Thyroid gland (tissue), 4 donors: ENCODE measurements at regions not wholly inside any gene's neighbourhood (a gene's known extent, or its start where the extent isn't known, plus 50 kb on each side); places are given as distances from the start of the nearest gene placed in this dataset.

Source experiments
- DNase-seq, 2 donors: peaks; one replicate each; pipeline ENCODE4 v3.0.0-alpha.2; 2019
- H3K27ac ChIP-seq, 3 donors: fragments of 200-600 bp; sonication (generic); 1 replicate in 2 of 3; 2 replicates in 1 of 3; pipeline ENCODE4 v1.5.1; 2016 to 2019; ENCODE audit warnings: mild to moderate bottlenecking in 1 of 3, moderate library complexity in 1 of 3
- H3K27me3 ChIP-seq: fragments of 200-600 bp; sonication (generic); one replicate; pipeline ENCODE4 v1.5.1; 2019
- H3K36me3 ChIP-seq, 2 donors: fragments of 200-600 bp; sonication (generic); one replicate each; pipeline ENCODE4 v1.5.1; 2016 to 2019
- H3K4me1 ChIP-seq, 2 donors: fragments of 200-600 bp; sonication (generic); one replicate each; pipeline ENCODE4 v1.5.1; 2017 to 2019
- H3K4me3 ChIP-seq, 3 donors: fragments of 200-600 bp; sonication (generic); replicated peaks in 1 of 3; 1 replicate in 2 of 3; 2 replicates in 1 of 3; pipeline ENCODE4 v1.5.1; 2016; ENCODE audit warnings: mild to moderate bottlenecking in 1 of 3
- H3K9me3 ChIP-seq: fragments of 200-600 bp; sonication (generic); one replicate; pipeline ENCODE4 v1.5.1; 2017
- POLR2A ChIP-seq, 2 donors: fragments of 450-650 bp; IDR thresholded peaks; one replicate each; pipeline ENCODE4 v1.6.1; 2017; ENCODE audit warnings: antibody characterized with exemption in 2 of 2, mild to moderate bottlenecking in 2 of 2, moderate library complexity in 1 of 2
- WGBS, 2 donors: methylation state at CpG; one replicate each; pipeline ENCODE4 v1.1.5; 2017; 5-methylcytosine and 5-hydroxymethylcytosine counted together
- intact Hi-C: fragments of 100-400 bp; cut with DNase I; formaldehyde crosslinking; loops from one replicate; pipeline ENCODE4 v1.15.1; 2023
- TF ChIP-seq, protein P1 (sequence below), 6 experiments: fragments of 200-600 bp in 3 of 6; fragments of 450-650 bp in 3 of 6; sonication (generic) in 3 of 6; IDR thresholded peaks; one replicate each; pipeline ENCODE4 v1.5.1; 2016 to 2019; ENCODE audit warnings: antibody characterized with exemption in 6 of 6, mild to moderate bottlenecking in 2 of 6, inconsistent platforms in 1 of 6, moderate library complexity in 1 of 6

DNA sequence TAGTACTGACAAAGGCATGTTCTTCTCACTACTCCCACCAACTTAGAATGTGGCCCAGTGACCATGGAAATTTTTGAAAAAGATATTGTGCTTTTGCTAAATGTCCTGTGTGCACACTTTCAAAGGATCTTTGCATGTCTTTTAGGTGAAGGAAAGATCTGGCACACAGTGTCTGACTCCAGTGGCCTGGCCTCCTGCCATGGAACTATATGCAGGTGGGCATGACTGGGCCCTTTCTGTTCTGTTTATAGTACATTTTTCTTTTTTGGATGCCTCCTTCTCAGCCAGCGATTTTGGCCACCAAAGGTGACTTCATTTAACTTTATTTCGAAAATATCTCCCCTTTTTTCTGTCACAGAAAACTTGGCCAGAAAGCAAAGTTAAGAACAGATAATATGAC, 999.7 kb upstream of the PIK3C3 start:
- intact Hi-C loops, result no loop called here
- no peaks in the 10 kb centered on the region for H3K9me3 ChIP-seq
- no peak overlapping the region for H3K4me3 ChIP-seq
- WGBS, 2 donors, result 63 to 78% methylated on average over 2 of the region's 2 CpGs
- no peaks in the 10 kb centered on the region for H3K27me3 ChIP-seq
- no peak overlapping the region for H3K27ac ChIP-seq
- no peak for DNase-seq
- H3K36me3 ChIP-seq, result no peaks in the 10 kb centered on the region
- no peaks in the 10 kb centered on the region for H3K4me1 ChIP-seq
- TF ChIP-seq POLR2A (IDR thresholded peaks at IDR 0.05), result no peak
- TF ChIP-seq, protein P1, sequence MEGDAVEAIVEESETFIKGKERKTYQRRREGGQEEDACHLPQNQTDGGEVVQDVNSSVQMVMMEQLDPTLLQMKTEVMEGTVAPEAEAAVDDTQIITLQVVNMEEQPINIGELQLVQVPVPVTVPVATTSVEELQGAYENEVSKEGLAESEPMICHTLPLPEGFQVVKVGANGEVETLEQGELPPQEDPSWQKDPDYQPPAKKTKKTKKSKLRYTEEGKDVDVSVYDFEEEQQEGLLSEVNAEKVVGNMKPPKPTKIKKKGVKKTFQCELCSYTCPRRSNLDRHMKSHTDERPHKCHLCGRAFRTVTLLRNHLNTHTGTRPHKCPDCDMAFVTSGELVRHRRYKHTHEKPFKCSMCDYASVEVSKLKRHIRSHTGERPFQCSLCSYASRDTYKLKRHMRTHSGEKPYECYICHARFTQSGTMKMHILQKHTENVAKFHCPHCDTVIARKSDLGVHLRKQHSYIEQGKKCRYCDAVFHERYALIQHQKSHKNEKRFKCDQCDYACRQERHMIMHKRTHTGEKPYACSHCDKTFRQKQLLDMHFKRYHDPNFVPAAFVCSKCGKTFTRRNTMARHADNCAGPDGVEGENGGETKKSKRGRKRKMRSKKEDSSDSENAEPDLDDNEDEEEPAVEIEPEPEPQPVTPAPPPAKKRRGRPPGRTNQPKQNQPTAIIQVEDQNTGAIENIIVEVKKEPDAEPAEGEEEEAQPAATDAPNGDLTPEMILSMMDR (IDR thresholded peaks at IDR 0.05), result no peak

GRCh38 chr18:40949114-40949950, 1005.7 kb upstream of the PIK3C3 start:
- Histone ChIP-seq H3K36me3 (no peaks in the 10 kb centered on the region), H3K27me3 (no peaks in the 10 kb centered on the region), H3K27ac (no peak overlapping the region), H3K4me3 (no peak overlapping the region), H3K4me1 (no peaks in the 10 kb centered on the region), H3K9me3 (no peaks in the 10 kb centered on the region)
- TF ChIP-seq, protein P1 (IDR thresholded peaks at IDR 0.05), result no peak
- TF ChIP-seq POLR2A (IDR thresholded peaks at IDR 0.05), result no peak
- intact Hi-C loops, result no loop called here
- WGBS, 2 donors, result 80 to 92% methylated on average over 10 of the region's 10 CpGs
- no peak for DNase-seq

- Histone ChIP-seq H3K36me3 (no peaks in the 10 kb centered on the region), H3K4me1 (no peaks in the 10 kb centered on the region), H3K27me3 (no peaks in the 10 kb centered on the region), H3K27ac (no peak overlapping the region), H3K4me3 (no peak overlapping the region), H3K9me3 (no peaks in the 10 kb centered on the region)
- no peak for DNase-seq
- intact Hi-C loops, result no loop called here
- 73 to 78% methylated on average over 2 of the region's 2 CpGs for WGBS, 2 donors
- TF ChIP-seq, protein P1 (IDR thresholded peaks at IDR 0.05), result no peak
- no peak for TF ChIP-seq POLR2A (IDR thresholded peaks at IDR 0.05)
Measured at GRCh38 chr18:40944576-40944975, 1010.5 kb upstream of the PIK3C3 start.

DNA sequence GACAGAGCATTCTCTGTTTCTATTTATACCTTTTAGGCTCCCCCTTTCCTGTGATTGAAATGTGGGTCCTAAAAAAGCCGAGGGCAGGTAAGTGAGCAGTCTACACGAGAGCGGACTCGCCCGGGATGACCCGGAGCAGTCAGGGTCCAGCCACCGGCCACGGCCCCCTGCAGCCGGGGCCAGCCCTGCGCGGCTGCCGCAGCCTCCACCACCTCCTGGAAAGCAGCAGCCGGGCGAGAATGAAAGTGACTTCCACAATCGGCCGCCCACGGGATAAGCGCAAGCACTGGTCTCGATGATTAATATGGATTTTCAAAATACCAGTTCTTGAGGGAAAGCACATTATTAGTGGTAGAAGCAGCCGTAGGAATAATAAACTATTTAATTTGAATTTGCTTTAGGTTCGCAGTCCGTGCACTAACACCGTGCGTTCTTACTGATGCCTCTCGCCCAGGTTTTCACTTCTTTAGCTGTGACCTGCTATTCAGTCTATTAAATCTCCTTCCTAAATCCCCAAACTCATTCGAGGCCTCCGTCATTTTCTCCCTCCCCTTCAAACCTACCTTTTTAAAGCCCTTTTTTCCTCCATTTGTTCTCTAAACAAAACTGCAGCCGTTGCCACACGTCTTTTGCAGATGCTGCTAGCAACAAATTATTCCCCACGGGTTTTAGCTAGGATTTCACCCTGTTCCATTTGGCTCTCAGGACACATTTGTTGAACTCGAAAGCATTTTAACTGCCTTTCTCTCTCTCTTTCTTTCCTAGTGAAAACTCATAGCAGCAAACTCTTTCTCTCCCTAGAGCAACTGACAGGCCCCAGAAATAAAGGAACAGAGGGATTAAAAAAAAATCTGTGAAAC, 1015.1 kb upstream of the PIK3C3 start:
- TF ChIP-seq POLR2A (IDR thresholded peaks at IDR 0.05), result no peak
- TF ChIP-seq, protein P1 (IDR thresholded peaks at IDR 0.05), result no peak
- Histone ChIP-seq H3K4me3 (no peak overlapping the region), H3K9me3 (no peaks in the 10 kb centered on the region), H3K36me3 (no peaks in the 10 kb centered on the region), H3K4me1 (no peaks in the 10 kb centered on the region), H3K27me3 (no peaks in the 10 kb centered on the region), H3K27ac (no peak overlapping the region)
- 75 to 81% methylated on average over 28 to 30 of the region's 31 CpGs for WGBS, 2 donors
- no peak for DNase-seq
- intact Hi-C loops, result no loop called here

GRCh38 chr18:40938615-40939014, 1016.4 kb upstream of the PIK3C3 start:
- intact Hi-C loops, result no loop called here
- Histone ChIP-seq H3K9me3 (no peaks in the 10 kb centered on the region), H3K4me3 (no peak overlapping the region), H3K4me1 (no peaks in the 10 kb centered on the region), H3K27ac (no peak overlapping the region), H3K36me3 (no peaks in the 10 kb centered on the region), H3K27me3 (no peaks in the 10 kb centered on the region)
- 93 to 95% methylated on average over 2 of the region's 2 CpGs for WGBS, 2 donors
- TF ChIP-seq POLR2A (IDR thresholded peaks at IDR 0.05), result no peak
- TF ChIP-seq, protein P1 (IDR thresholded peaks at IDR 0.05), result no peak
- DNase-seq, result no peak
